Activated T-cell treated with anti-CD3 and anti-CD28 coated beads, Interleukin-2, amount 50 U/mL, for 72 hours (primary cell): ENCODE measurements at regions not wholly inside any gene's neighbourhood (a gene's known extent, or its start where the extent isn't known, plus 50 kb on each side); places are given as distances from the start of the nearest gene placed in this dataset.
"Not testable (repeated sequence)": the region's sequence is repeated elsewhere in the genome, so short reads cannot be mapped to it uniquely, and the experiment has no call there.

Experiments used
- ATAC-seq, 2 donors: fragments of 150-1000 bp; cut with Tn5 transposase; replicated peaks in 1 of 2; 2 replicates each; pipeline ENCODE4 v1.10.0; 2021; ENCODE audit warnings: moderate library complexity in 2 of 2, mild to moderate bottlenecking in 1 of 2
- DNase-seq, 2 donors: peaks; one replicate each; pipeline ENCODE4 v3.0.0; 2021 to 2022; ENCODE audit warnings: mixed read lengths in 1 of 2
- H3K27ac Mint-ChIP-seq: one replicate; pipeline ENCODE4 v1.8.0; 2022; ENCODE audit warnings: mild to moderate bottlenecking, moderate library complexity, mixed read lengths
- H3K27me3 Mint-ChIP-seq: one replicate; pipeline ENCODE4 v1.8.0; 2022; ENCODE audit warnings: low read depth, mixed read lengths
- H3K36me3 Mint-ChIP-seq, 2 donors: one replicate each; pipeline ENCODE4 v1.8.0; 2022; ENCODE audit warnings: mixed read lengths in 2 of 2, mild to moderate bottlenecking in 1 of 2; ENCODE audit not compliant: insufficient read depth in 2 of 2
- H3K4me1 Mint-ChIP-seq: one replicate; pipeline ENCODE4 v1.8.0; 2022; ENCODE audit warnings: low read depth, mixed read lengths
- H3K4me3 Mint-ChIP-seq, 2 donors: one replicate each; pipeline ENCODE4 v1.8.0; 2022; ENCODE audit warnings: mild to moderate bottlenecking in 2 of 2, mixed read lengths in 2 of 2, moderate library complexity in 2 of 2
- H3K9me3 Mint-ChIP-seq, 2 donors: one replicate each; pipeline ENCODE4 v1.8.0; 2022; ENCODE audit warnings: mixed read lengths in 2 of 2

- Mint-ChIP-seq H3K4me3 (no peak overlapping the region), H3K36me3 (no peaks in the 10 kb centered on the region)
Observed at GRCh38 chrX:113222305-113222704, 381.7 kb upstream of the AMOT start.

DNA sequence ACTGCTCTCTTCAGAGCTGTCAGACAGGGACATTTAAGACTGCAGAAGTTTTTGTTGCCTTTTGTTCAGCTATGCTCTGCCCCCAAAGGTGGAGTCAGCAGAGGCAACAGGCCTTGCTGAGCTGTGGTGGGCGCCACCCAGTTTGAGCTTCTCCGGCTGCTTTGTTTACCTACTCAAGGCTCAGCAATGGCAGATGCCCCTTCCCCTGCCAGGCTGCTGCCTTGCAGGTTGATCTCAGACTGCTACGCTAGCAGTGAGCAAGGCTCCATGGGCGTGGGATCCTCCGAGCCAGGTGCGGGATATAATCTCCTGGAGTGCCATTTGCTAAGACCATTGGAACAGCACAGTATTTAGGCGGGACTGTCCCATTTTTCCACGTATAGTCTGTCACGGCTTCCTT, 371.4 kb upstream of the AMOT start:
- H3K4me3 Mint-ChIP-seq: no peak overlapping the region
- DNase-seq (no peak), ATAC-seq (no peak)
- no peaks in the 10 kb centered on the region for H3K4me1 Mint-ChIP-seq
- no peak overlapping the region for H3K27ac Mint-ChIP-seq
- H3K9me3 Mint-ChIP-seq: peaks cover 2 to 6% of the 10 kb centered on the region in 2 donors
- peaks cover 17% of the 10 kb centered on the region for H3K27me3 Mint-ChIP-seq
- H3K36me3 Mint-ChIP-seq: peaks cover 0 to 1% of the 10 kb centered on the region in 2 donors

More at GRCh38 chrX:113222305-113222704, 381.7 kb upstream of the AMOT start:
- peaks cover 0 to 2% of the 10 kb centered on the region in 2 donors for H3K9me3 Mint-ChIP-seq
- H3K4me1 Mint-ChIP-seq: no peaks in the 10 kb centered on the region
- ATAC-seq: no peak
- H3K27ac Mint-ChIP-seq: no peak overlapping the region
- DNase-seq: no peak
- peaks cover 10% of the 10 kb centered on the region for H3K27me3 Mint-ChIP-seq

DNA sequence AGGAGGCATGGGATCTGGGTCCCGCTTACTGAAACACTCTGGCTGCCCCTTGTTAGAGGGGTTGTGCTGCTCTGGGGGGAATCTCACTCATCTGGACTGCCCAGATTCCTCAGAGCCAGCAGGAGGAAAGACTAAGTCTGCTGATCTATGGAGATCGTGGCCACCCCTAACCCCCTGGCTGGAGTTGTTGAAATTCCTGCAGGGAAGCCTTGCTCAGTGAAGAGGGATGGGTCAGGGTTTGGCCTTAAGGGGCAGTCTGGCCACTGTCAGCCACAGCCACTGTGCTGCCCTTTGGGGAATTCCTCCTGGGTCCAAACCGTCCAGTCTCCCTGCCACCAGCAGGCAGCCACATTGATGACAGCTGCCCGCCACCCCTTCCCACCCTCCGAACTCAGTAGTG, 362.0 kb upstream of the AMOT start:
- H3K4me3 Mint-ChIP-seq: no peak overlapping the region
- peaks cover 1 to 2% of the 10 kb centered on the region in 2 donors for H3K36me3 Mint-ChIP-seq

DNA sequence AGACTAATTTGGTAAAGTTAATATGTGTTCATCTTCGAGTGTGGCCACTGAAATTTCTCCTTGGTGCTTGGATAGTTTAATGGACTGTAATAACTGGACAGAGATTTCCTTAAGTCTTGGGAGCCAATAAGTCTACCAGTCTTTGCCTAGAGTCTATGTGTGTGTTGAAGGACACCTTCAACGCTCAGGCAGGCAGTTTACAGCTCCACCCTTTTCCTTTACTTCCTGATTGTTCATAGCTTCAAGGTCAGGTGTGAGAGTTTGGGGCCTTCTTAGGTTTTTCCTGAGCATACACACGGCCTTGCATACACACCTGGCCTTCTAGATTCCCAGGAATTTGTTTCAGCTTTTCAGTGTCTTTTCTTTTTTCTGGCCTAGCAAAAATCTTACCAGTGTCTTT, 355.3 kb upstream of the AMOT start:
- Mint-ChIP-seq H3K36me3 (no peaks in the 10 kb centered on the region), H3K27ac (no peak overlapping the region), H3K27me3 (peaks cover 10% of the 10 kb centered on the region), H3K9me3 (peaks cover 4 to 6% of the 10 kb centered on the region in 2 donors), H3K4me1 (no peaks in the 10 kb centered on the region), H3K4me3 (no peak overlapping the region)
- ATAC-seq (no peak), DNase-seq (no peak)

More for the DNA sequence above, 362.0 kb upstream of the AMOT start:
- H3K27me3 Mint-ChIP-seq: peaks cover 10% of the 10 kb centered on the region
- DNase-seq (no peak), ATAC-seq (no peak)
- peaks cover 3 to 7% of the 10 kb centered on the region in 2 donors for H3K9me3 Mint-ChIP-seq
- H3K4me1 Mint-ChIP-seq: no peaks in the 10 kb centered on the region
- H3K27ac Mint-ChIP-seq: no peak overlapping the region

- DNase-seq (no peak), ATAC-seq (no peak)
- Mint-ChIP-seq H3K9me3 (peaks cover 0 to 1% of the 10 kb centered on the region in 2 donors), H3K36me3 (no peaks in the 10 kb centered on the region), H3K4me1 (no peaks in the 10 kb centered on the region), H3K27ac (no peak overlapping the region), H3K4me3 (no peak overlapping the region), H3K27me3 (peaks cover 6% of the 10 kb centered on the region)
Observed at GRCh38 chrX:113192418-113192817, 351.8 kb upstream of the AMOT start.

- no peak overlapping the region for H3K4me3 Mint-ChIP-seq
- peaks cover 12% of the 10 kb centered on the region for H3K27me3 Mint-ChIP-seq
- ATAC-seq (no peak), DNase-seq (no peak)
- H3K9me3 Mint-ChIP-seq: peaks cover 2 to 16% of the 10 kb centered on the region in 2 donors
- no peaks in the 10 kb centered on the region for H3K4me1 Mint-ChIP-seq
- no peak overlapping the region for H3K27ac Mint-ChIP-seq
- peaks cover 2 to 3% of the 10 kb centered on the region in 2 donors for H3K36me3 Mint-ChIP-seq
Observed at GRCh38 chrX:113157496-113157895, 316.9 kb upstream of the AMOT start.

- not testable (repeated sequence) for H3K4me1 Mint-ChIP-seq, ATAC-seq, H3K4me3 Mint-ChIP-seq, DNase-seq, H3K27ac Mint-ChIP-seq, H3K36me3 Mint-ChIP-seq, H3K27me3 Mint-ChIP-seq
- peaks cover 2 to 14% of the 10 kb centered on the region in 2 donors for H3K9me3 Mint-ChIP-seq
Observed at GRCh38 chrX:113154315-113154714, 313.7 kb upstream of the AMOT start.

DNA sequence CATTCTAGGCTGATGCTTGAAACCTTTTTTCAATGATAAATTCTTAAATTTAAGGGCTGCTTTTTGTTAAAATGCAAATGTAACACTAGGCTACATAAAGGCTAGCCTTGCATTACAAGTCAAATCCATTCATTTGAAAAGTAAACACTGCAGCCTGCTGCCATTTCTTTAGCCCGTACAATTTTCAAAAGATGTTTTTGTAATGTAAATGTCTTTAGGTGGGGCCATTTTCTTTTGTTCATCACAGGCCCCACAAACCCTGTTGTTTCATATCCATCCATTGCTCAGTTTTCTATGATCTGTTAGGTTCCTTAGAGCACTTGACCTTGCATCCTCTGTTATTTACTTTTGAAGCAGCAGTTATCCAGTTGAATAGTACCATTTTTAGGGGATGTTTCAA, 296.2 kb upstream of the AMOT start:
- Mint-ChIP-seq H3K27me3 (no peaks in the 10 kb centered on the region), H3K4me1 (no peaks in the 10 kb centered on the region), H3K27ac (no peak overlapping the region), H3K36me3 (no peaks in the 10 kb centered on the region), H3K4me3 (no peak overlapping the region), H3K9me3 (no peaks in the 10 kb centered on the region)
- ATAC-seq (no peak), DNase-seq (no peak)

- Mint-ChIP-seq H3K27me3 (peaks cover 8% of the 10 kb centered on the region), H3K36me3 (no peaks in the 10 kb centered on the region), H3K27ac (no peak overlapping the region), H3K4me3 (no peak overlapping the region), H3K4me1 (no peaks in the 10 kb centered on the region), H3K9me3 (no peaks in the 10 kb centered on the region)
- DNase-seq (no peak), ATAC-seq (no peak)
Observed at GRCh38 chrX:113133316-113133715, 292.7 kb upstream of the AMOT start.

GRCh38 chrX:113124693-113125092, 284.1 kb upstream of the AMOT start:
- Mint-ChIP-seq H3K27me3 (peaks cover 17% of the 10 kb centered on the region), H3K4me3 (no peak overlapping the region), H3K36me3 (no peaks in the 10 kb centered on the region), H3K9me3 (no peaks in the 10 kb centered on the region), H3K4me1 (no peaks in the 10 kb centered on the region), H3K27ac (no peak overlapping the region)
- DNase-seq (no peak), ATAC-seq (no peak)

DNA sequence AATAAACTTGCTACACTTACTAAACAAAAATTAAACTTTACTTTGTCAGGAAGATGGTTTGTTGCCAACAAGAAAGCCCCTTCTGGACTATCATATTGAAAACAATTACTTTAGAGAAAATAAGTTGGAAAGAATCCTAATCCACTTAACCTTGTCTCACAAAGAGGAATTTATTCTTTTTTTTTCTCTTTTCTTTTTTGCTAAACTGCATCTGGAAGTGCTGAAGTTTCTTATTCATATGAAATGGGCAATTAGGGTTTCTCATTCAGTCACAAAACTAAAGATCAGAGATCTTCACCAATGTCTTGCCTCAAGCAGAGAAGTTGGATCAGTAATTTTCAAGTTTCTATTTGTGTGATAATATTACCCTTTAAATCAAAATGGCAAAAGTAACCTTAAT, 234.9 kb upstream of the AMOT start:
- Mint-ChIP-seq H3K4me3 (no peak overlapping the region), H3K36me3 (no peaks in the 10 kb centered on the region), H3K27me3 (peaks cover 24% of the 10 kb centered on the region), H3K4me1 (no peaks in the 10 kb centered on the region), H3K9me3 (no peaks in the 10 kb centered on the region), H3K27ac (no peak overlapping the region)
- no peak for ATAC-seq
- DNase-seq: no peak

DNA sequence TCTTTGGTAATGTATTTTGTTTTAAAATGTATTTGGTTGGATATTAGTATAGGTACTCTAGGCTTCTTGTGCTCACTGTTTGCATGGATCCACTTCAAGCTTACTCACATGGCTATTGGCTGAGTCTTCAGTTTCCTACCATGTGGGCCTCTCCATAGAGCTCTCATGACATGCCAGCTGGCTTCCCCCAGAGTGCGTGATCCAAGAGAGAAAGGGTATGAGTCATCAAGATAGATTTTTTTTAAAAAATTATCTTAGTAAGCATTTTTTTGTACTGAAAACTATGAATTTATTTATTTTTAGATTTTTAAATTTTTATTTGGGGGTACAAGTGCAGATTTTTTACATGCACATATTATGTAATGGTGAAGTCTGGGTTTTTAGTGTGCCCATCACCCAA, 219.1 kb upstream of the AMOT start:
- DNase-seq (no peak), ATAC-seq (no peak)
- Mint-ChIP-seq H3K27me3 (peaks cover 14% of the 10 kb centered on the region), H3K27ac (no peak overlapping the region), H3K4me1 (no peaks in the 10 kb centered on the region), H3K4me3 (no peak overlapping the region), H3K9me3 (peaks cover 8 to 11% of the 10 kb centered on the region in 2 donors), H3K36me3 (no peaks in the 10 kb centered on the region)

DNA sequence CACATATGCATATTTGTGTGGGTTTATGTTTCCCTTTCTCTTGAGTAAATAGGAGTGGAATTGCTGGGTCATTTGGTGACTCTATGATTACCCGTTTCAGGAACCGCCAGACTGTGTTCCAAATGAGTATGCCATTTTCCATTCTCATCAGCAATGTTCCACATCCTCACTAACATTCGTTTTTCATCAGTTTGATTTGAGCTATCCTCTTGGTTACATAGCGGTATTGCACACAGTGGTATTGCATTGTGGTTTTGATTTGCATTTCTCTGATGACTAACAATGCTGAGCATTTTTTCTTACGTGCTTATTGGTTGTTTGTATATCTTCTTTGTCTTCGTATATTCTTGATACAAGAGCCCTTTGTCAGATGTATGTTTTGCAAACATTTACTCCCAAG, 218.0 kb upstream of the AMOT start:
- Mint-ChIP-seq H3K36me3 (no peaks in the 10 kb centered on the region), H3K4me1 (no peaks in the 10 kb centered on the region), H3K4me3 (no peak overlapping the region), H3K27ac (no peak overlapping the region), H3K9me3 (peaks cover 3 to 8% of the 10 kb centered on the region in 2 donors), H3K27me3 (peaks cover 19% of the 10 kb centered on the region)
- DNase-seq (no peak), ATAC-seq (peak; percentile 30 to 64)

DNA sequence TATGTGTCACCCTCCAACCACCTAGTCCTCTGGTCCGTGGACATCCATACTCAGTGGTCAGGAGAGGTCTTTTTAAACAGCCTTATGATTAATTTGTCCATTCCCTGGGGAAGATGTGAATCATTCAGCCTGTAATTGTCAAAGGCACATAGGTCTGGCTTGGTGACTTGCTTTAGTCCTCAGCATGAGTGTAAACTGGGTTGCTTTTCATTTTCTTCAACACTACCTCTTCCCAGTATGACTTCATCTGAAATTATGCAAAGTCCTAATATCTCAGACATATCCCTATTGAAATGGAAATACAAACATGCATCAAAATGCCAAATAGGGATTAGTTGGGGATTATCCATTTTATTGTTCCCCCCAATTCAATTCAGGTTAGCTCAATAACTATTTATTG, 208.3 kb upstream of the AMOT start:
- Mint-ChIP-seq H3K4me3 (no peak overlapping the region), H3K27me3 (peaks cover 43% of the 10 kb centered on the region), H3K4me1 (no peaks in the 10 kb centered on the region), H3K36me3 (peaks cover 0 to 1% of the 10 kb centered on the region in 2 donors), H3K9me3 (peaks cover 0 to 4% of the 10 kb centered on the region in 2 donors), H3K27ac (no peak overlapping the region)
- DNase-seq: no peak
- ATAC-seq: no peak
